IPS-20b (cell line): ENCODE measurements at regions not wholly inside any gene's neighbourhood (a gene's known extent, or its start where the extent isn't known, plus 50 kb on each side); places are given as distances from the start of the nearest gene placed in this dataset.

Experiments
- H3K27ac ChIP-seq: one replicate; pipeline ENCODE4 v1.5.1; 2013; ENCODE audit warnings: low read length
- H3K27me3 ChIP-seq: 2 replicates; pipeline ENCODE4 v1.6.1; 2013; ENCODE audit warnings: mild to moderate bottlenecking, low read length, inconsistent platforms; ENCODE audit not compliant: insufficient read depth
- H3K36me3 ChIP-seq: 2 replicates; pipeline ENCODE4 v1.6.1; 2013; ENCODE audit warnings: low read depth, mild to moderate bottlenecking, inconsistent platforms, low read length, moderate library complexity; ENCODE audit not compliant: insufficient read depth
- H3K4me1 ChIP-seq: 2 replicates; pipeline ENCODE4 v1.6.1; 2013; ENCODE audit warnings: mild to moderate bottlenecking, control low read depth, inconsistent platforms, low read length, moderate library complexity; ENCODE audit not compliant: insufficient read depth
- H3K4me3 ChIP-seq: 2 replicates; pipeline ENCODE4 v1.5.1; 2013; ENCODE audit warnings: mild to moderate bottlenecking, low read length, inconsistent platforms
- H3K9ac ChIP-seq: 2 replicates; pipeline ENCODE4 v1.6.1; 2013; ENCODE audit warnings: low read depth, mild to moderate bottlenecking, inconsistent platforms, low read length, moderate library complexity
- H3K9me3 ChIP-seq: 2 replicates; pipeline ENCODE4 v1.6.1; 2013; ENCODE audit warnings: mild to moderate bottlenecking, low read depth, low read length, inconsistent platforms; ENCODE audit not compliant: insufficient read depth

DNA sequence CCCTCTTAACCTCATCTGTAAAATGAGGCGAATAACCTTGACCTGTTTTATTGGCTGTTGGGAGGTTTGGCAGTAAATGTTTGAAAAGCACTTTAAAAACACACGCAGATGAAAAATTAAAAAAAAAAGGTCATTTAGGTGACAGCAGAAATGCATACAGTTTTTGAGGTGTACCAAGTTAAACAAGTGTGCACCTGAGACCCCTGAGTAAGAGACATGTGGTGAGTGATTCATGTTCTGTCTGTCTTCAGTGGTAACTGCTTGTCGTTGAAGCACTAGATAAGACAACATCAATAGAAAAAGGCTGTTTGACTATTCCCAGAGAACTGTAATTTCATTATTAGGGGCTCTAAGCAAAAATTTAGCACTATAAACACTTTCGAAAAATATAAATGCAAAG, 608.4 kb upstream of the PITX2 start:
- Histone ChIP-seq H3K9me3 (no peaks in the 10 kb centered on the region), H3K9ac (no peak overlapping the region), H3K4me3 (no peak overlapping the region), H3K27ac (no peak overlapping the region), H3K4me1 (peaks cover 6% of the 10 kb centered on the region; the same call in 1 of the 2 replicates), H3K27me3 (no peaks in the 10 kb centered on the region), H3K36me3 (no peaks in the 10 kb centered on the region)

DNA sequence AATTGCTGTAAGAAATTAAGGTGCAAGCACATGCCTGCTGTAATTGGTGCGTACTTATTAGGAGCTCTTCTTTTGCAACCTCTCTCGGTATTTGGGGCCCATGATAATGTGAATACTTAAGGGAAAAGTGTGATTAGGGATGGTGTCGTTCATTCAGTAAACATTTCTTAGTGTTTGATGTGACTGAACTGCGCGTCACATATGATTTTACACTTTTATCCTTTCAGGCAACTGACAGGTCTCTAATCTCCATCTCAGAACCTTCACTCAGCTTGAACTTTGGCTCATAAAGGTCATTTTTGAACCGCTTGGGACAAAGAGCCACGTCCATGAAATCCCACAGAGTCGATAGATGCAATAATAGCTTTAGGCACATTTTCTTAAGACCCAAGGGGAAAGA, 612.1 kb upstream of the PITX2 start:
- Histone ChIP-seq H3K27me3 (no peaks in the 10 kb centered on the region), H3K9ac (no peak overlapping the region), H3K36me3 (no peaks in the 10 kb centered on the region), H3K4me3 (no peak overlapping the region), H3K4me1 (peaks cover 9% of the 10 kb centered on the region; the same call in 1 of the 2 replicates), H3K9me3 (no peaks in the 10 kb centered on the region), H3K27ac (no peak overlapping the region)

DNA sequence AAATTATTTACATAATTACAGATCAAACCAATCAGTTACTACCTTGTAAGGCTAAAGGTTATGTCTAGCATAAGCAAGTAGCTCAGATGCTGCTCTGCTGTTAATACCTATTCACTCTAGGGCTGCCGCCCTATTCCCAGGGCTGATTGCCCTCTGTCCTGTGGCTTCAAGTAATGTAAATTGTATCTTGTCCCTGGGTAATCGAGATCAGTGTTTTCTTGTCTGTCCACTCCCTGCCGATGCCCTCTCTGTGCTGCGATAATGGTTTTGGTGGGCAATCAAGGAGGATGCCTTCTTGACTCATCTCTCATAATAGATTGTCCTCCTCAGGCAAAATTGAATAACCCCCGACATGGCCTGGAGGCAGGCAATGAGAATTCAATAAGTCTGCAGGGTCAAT, 641.0 kb upstream of the PITX2 start:
- H3K9me3 ChIP-seq: no peaks in the 10 kb centered on the region
- no peaks in the 10 kb centered on the region for H3K27me3 ChIP-seq
- peaks cover 6% of the 10 kb centered on the region; the same call in 1 of the 2 replicates for H3K4me1 ChIP-seq
- H3K4me3 ChIP-seq: no peak overlapping the region
- no peak overlapping the region for H3K9ac ChIP-seq
- no peak overlapping the region for H3K27ac ChIP-seq
- H3K36me3 ChIP-seq: no peaks in the 10 kb centered on the region

DNA sequence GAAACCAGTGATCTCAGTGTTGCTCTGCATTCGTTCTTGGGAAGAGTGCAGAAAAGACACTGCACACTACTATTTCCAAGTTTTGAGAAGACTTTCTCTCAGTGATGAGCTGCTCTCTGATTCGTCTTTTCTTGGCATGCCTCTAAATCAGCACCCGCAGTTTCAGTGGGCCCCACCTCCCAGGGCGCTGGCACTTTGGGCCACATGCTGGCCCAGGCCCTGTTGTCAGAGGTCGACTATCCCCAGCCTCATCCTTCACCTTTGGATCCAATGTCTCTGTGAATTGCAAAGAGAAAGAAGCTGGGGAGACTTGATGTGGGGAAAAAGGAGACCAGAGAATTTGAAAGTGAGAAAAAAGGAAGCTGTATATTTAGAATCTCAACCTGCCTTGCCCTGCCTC, 644.1 kb upstream of the PITX2 start:
- Histone ChIP-seq H3K9ac (no peak overlapping the region), H3K27ac (no peak overlapping the region), H3K4me1 (peaks cover 6% of the 10 kb centered on the region; the same call in 1 of the 2 replicates), H3K4me3 (no peak overlapping the region), H3K36me3 (no peaks in the 10 kb centered on the region), H3K9me3 (no peaks in the 10 kb centered on the region), H3K27me3 (no peaks in the 10 kb centered on the region)

DNA sequence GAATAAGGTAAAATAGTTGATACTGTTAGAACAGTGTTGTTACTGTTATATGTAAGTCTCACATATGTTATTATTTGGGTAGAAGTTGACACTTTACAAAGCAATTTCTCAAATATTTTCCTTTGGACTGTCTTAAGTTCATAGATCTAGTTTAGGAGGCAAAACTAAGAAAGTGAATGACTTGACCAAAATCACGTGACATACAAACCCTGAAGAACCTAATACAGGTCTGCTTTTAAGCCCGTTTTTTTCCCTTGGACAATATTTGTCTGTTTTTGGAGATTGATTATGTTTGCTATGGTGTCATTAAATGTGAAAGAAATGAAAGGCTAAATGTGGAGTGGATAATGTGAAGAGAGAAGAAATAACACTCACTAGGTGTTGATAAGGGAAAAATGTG, 644.9 kb upstream of the PITX2 start:
- Histone ChIP-seq H3K27ac (no peak overlapping the region), H3K4me3 (no peak overlapping the region), H3K27me3 (no peaks in the 10 kb centered on the region), H3K9me3 (no peaks in the 10 kb centered on the region), H3K4me1 (peaks cover 6% of the 10 kb centered on the region; the same call in 1 of the 2 replicates), H3K9ac (no peak overlapping the region), H3K36me3 (no peaks in the 10 kb centered on the region)

DNA sequence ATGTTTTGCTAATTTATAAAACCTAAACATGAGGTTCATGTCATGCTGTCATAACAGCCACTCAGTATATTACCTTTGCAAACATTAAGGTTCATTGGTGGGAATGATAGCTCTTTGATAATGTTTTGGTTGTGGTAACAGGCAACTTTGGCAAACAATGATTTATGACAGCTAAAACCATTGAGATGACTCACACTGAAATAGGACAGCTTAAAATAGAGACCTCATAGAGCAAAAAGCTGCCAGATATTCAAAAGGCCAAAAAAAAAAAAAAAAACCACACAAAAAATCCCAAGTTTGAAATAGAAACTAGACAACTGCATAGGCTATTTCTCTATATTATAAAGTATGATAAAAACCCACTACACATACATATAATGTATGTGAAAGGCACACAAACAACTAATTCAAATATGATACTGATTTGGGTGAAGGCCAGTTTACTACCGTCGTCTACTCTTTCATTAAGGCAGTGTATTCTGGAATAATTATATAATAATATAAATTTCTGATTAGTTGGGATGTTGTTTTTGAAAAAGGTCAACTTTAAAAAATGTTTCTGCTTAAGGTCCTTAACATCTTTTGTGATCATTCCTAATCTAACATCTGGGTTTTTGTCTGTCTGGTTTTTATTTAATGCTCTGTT, 646.0 kb upstream of the PITX2 start:
- H3K27me3 ChIP-seq: no peaks in the 10 kb centered on the region
- H3K9ac ChIP-seq: no peak overlapping the region
- no peaks in the 10 kb centered on the region for H3K36me3 ChIP-seq
- peaks cover 6% of the 10 kb centered on the region; the same call in 1 of the 2 replicates for H3K4me1 ChIP-seq
- no peak overlapping the region for H3K4me3 ChIP-seq
- H3K9me3 ChIP-seq: no peaks in the 10 kb centered on the region
- H3K27ac ChIP-seq: no peak overlapping the region

DNA sequence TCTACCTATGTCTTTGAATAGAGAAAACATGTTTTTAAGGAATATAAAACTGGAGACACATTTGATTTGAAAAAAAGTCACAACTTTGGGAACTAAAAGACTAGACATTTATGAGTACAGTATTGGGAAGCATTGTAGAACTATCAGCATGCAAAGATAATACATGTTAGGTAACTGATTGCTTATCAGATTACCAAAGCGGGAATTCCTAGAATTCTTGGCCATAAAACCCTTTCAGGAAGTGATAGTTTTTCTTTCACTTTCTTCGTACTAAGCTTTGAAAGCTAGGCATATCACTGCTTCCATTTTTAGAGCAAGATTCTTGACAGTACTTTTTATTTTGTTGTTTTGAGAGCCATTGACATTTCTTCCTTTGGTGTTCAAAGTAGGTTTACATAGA, 646.6 kb upstream of the PITX2 start:
- H3K27me3 ChIP-seq: no peaks in the 10 kb centered on the region
- H3K4me3 ChIP-seq: no peak overlapping the region
- H3K9ac ChIP-seq: no peak overlapping the region
- H3K4me1 ChIP-seq: peaks cover 1% of the 10 kb centered on the region; the same call in 1 of the 2 replicates
- H3K9me3 ChIP-seq: no peaks in the 10 kb centered on the region
- no peak overlapping the region for H3K27ac ChIP-seq
- H3K36me3 ChIP-seq: no peaks in the 10 kb centered on the region

DNA sequence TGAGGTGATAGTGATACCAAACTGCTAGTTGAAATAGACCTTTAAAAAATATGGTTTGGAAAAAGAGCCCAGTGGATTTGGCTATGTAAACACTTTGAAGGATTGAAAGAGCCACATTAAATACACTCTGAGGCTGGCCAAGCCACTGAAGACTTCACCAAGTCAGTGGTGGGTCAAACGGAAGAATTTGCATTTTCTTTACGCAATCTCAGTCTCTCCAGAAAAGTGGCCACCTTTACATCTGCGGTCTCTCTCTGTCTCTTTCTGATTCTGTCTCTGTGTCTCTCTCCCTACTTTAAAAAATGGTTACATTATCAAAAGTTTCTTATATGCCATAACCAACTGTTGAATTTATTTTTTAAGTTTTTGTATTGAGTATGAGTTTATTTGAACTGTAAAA, 651.2 kb upstream of the PITX2 start:
- Histone ChIP-seq H3K4me3 (no peak overlapping the region), H3K9me3 (no peaks in the 10 kb centered on the region), H3K36me3 (no peaks in the 10 kb centered on the region), H3K9ac (no peak overlapping the region), H3K27me3 (no peaks in the 10 kb centered on the region), H3K27ac (no peak overlapping the region), H3K4me1 (no peaks in the 10 kb centered on the region)

DNA sequence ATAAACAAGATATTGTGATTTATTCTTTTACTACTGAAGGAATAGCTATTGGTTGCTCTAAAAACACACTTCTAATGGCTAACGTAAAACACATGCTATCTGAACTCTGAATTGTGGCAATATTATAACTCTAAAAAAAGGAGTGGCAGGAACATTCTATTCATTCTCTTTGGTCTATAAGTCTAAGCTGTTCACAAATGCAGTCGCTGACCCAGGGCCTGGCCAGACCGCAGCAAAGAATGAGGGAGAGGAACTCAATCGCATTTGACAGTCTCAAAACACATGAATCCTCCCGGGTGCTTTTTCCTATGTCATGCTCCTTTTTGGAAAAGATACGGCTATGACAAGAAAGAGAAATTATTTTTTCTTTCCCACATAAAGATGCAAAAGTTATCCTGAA, 651.6 kb upstream of the PITX2 start:
- Histone ChIP-seq H3K27ac (no peak overlapping the region), H3K9me3 (no peaks in the 10 kb centered on the region), H3K9ac (no peak overlapping the region), H3K36me3 (no peaks in the 10 kb centered on the region), H3K4me1 (no peaks in the 10 kb centered on the region), H3K4me3 (no peak overlapping the region), H3K27me3 (no peaks in the 10 kb centered on the region)

DNA sequence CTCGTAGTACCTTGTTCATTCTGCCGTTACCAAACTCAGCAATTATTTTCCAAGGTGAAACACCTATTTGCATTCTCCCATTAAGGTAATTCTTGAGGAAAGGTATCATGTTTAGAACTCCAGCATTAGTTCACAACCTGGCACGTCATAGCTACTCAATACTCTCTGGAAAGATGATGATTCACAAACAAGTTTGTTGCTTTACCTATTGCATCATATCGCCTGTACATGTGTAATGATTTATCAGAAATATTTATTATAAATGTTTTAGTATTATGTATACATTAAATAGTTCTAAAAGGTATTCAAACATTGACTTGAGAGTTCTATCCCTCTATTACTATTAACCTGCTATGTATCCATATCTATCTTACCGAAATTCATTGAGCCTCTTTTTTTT, 658.3 kb upstream of the PITX2 start:
- no peak overlapping the region for H3K27ac ChIP-seq
- no peaks in the 10 kb centered on the region for H3K4me1 ChIP-seq
- H3K36me3 ChIP-seq: no peaks in the 10 kb centered on the region
- H3K4me3 ChIP-seq: no peak overlapping the region
- H3K27me3 ChIP-seq: no peaks in the 10 kb centered on the region
- H3K9ac ChIP-seq: no peak overlapping the region
- H3K9me3 ChIP-seq: no peaks in the 10 kb centered on the region

DNA sequence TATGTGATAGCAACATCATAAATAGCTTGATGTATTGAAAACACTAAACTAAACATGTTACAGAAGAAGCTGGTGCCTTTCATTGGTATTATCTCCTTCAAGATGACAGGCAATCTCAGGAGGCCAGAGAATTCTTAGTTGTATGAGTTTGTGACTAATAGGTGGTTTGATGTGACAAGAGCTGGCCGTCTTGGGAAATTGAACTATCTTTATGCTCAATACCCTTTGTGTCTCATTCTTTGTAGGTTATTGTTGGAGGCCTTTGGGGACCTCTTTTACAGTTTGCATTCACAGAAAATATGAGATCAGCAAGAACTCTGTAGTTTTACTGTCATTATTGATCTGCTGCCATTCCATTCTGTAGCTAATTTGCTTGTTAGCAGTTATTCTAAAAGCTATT, 659.2 kb upstream of the PITX2 start:
- no peaks in the 10 kb centered on the region for H3K4me1 ChIP-seq
- H3K4me3 ChIP-seq: no peak overlapping the region
- H3K27ac ChIP-seq: no peak overlapping the region
- H3K9ac ChIP-seq: no peak overlapping the region
- H3K27me3 ChIP-seq: no peaks in the 10 kb centered on the region
- H3K9me3 ChIP-seq: no peaks in the 10 kb centered on the region
- no peaks in the 10 kb centered on the region for H3K36me3 ChIP-seq

DNA sequence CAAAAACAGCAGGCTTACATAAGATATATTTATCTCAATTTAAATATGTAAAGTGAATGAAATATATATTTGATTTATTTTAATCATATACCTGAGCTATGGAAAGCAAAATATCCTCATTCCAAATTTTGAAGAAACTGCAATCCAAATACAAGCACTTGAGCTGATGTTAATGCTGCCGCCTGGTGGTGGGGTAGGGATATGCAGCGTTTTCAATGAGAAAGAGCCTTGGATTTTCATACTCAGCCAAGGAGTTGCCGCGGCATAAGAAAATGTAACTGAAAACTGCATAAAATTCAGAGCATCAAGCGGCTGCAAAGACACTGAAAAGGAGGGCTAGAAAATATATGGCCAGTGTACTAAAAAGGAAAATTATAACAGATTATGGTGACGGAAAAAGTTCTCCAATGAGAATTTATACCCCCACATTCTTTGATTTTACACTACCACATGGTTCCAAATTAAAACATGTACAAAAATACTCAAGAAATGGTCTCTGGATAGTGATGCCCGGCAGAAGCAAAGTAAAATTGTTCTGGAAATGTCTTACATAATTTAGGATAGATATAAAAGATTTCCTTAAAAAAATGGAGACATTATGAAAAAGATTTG, 660.3 kb upstream of the PITX2 start:
- Histone ChIP-seq H3K9ac (no peak overlapping the region), H3K9me3 (no peaks in the 10 kb centered on the region), H3K27me3 (no peaks in the 10 kb centered on the region)

More for the DNA sequence above, 660.3 kb upstream of the PITX2 start:
- H3K4me3 ChIP-seq: no peak overlapping the region
- no peaks in the 10 kb centered on the region for H3K36me3 ChIP-seq
- no peak overlapping the region for H3K27ac ChIP-seq
- H3K4me1 ChIP-seq: no peaks in the 10 kb centered on the region
